GM12864 (cell line): ENCODE measurements at regions not wholly inside any gene's neighbourhood (a gene's known extent, or its start where the extent isn't known, plus 50 kb on each side); places are given as distances from the start of the nearest gene placed in this dataset.
A peak's percentile ranks its signal among the peaks of the same experiment; 100 is the strongest.

Experiments
- DNase-seq: peaks from one replicate; pipeline ENCODE4 v3.0.0-alpha.2; 2011; ENCODE audit warnings: low read depth
- H3K4me3 ChIP-seq: 2 replicates; pipeline ENCODE4 v1.5.1; 2011; ENCODE audit warnings: mild to moderate bottlenecking, low read depth, low read length, control low read depth
- CTCF ChIP-seq: IDR thresholded peaks from 2 replicates; pipeline ENCODE4 v1.5.1; 2011; ENCODE audit warnings: low read depth, mild to moderate bottlenecking, moderate library complexity, low read length, control low read depth, inconsistent platforms; ENCODE audit errors: missing control alignments

- TF ChIP-seq CTCF, result no peak
- DNase-seq, result no peak
- no peak overlapping the region for H3K4me3 ChIP-seq
Observed at GRCh38 chr2:182573553-182573952, 142.5 kb upstream of the DNAJC10 start.

DNA sequence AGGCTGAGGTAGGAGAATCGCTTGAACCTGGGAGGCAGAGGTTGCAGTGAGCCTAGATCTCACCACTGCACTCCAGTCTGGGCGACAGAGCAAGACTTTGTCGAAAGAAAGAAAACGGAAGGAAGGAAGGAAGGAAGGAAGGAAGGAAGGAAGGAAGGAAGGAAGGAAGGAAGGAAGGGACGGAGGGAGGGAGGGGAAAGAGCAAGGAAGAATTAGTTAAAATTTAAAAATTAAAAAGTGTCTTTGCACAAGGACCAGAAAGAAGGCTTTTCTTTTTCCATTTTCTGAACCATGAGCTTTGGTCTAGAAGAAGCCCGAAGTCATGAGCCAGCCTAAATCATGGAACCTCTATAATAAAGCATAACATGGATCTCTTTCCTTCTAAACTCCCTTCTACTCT lies 138.2 kb upstream of the DNAJC10 start:
- DNase-seq, result no peak
- no peak overlapping the region for H3K4me3 ChIP-seq
- TF ChIP-seq CTCF, result no peak

- no peak for DNase-seq
- H3K4me3 ChIP-seq, result no peak overlapping the region
- no peak for TF ChIP-seq CTCF
Observed at GRCh38 chr2:182581196-182581935, 134.7 kb upstream of the DNAJC10 start.

DNA sequence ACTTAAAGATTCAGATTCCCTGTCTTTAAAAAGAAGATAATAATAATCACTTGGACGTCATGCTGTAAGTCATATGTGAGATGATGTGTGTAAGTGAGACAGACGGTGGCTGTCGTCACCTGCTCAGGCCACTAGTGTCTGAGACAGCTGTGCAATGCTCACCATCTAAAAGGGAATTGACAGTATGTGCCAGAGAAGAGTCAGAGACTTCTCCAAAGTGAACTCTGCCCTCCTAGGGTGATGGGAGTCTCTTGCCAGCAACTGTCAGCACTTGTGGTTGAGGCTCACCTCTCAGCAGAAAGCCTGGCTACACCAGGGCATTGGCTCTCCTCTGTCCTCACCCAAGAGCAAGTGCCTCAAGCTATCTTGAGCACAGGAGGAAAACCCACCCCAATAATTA lies 131.6 kb upstream of the DNAJC10 start:
- no peak overlapping the region for H3K4me3 ChIP-seq
- DNase-seq, result no peak
- TF ChIP-seq CTCF, result no peak

- DNase-seq, result no peak
- no peak overlapping the region for H3K4me3 ChIP-seq
- TF ChIP-seq CTCF, result no peak
Observed at GRCh38 chr2:182585001-182585400, 131.1 kb upstream of the DNAJC10 start.

DNA sequence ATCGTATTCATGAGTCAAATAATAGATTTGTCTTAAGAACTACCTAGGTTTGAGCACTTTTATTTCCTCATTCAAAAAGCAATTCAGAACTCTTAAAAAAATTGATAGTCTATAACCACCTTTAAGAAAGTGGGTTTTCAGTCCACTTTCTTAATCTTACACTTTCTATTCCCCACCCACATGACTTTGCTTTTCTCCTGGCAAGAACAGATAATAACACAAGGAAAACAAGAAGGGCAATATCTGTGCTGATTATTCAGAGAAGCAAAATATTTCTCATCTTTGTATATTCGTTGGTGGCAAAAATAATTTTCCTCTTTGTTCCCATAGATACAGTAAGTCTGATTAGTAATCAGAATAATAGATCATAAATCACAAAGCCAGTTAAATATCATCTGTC lies 130.6 kb upstream of the DNAJC10 start:
- no peak for TF ChIP-seq CTCF
- H3K4me3 ChIP-seq, result no peak overlapping the region
- DNase-seq, result no peak

- TF ChIP-seq CTCF, result peak; percentile 38
- DNase-seq, result no peak
- no peak overlapping the region for H3K4me3 ChIP-seq
Observed at GRCh38 chr2:182586426-182586825, 129.6 kb upstream of the DNAJC10 start.
